MM.1S (cell line): ENCODE measurements at regions not wholly inside any gene's neighbourhood (a gene's known extent, or its start where the extent isn't known, plus 50 kb on each side); places are given as distances from the start of the nearest gene placed in this dataset.

Experiments used
- DNase-seq: peaks from one replicate; pipeline ENCODE4 v3.0.0-alpha.2; 2015
- H2AFZ ChIP-seq: fragments of 300-600 bp; sonication (generic); 2 replicates; pipeline ENCODE4 v1.6.0; 2016; ENCODE audit warnings: antibody characterized with exemption, low read length
- H3F3A ChIP-seq: fragments of 300-600 bp; sonication (generic); 2 replicates; pipeline ENCODE4 v1.6.1; 2016; ENCODE audit warnings: mild to moderate bottlenecking, antibody characterized with exemption, low read length, moderate library complexity, mixed read lengths; ENCODE audit not compliant: insufficient read depth
- H3K27ac ChIP-seq: fragments of 300-600 bp; sonication (generic); 2 replicates; pipeline ENCODE4 v1.5.1; 2016; ENCODE audit warnings: mild to moderate bottlenecking, low read length
- H3K27me3 ChIP-seq: fragments of 300-600 bp; sonication (generic); replicated peaks from 2 replicates; pipeline ENCODE4 v1.6.0; 2016; ENCODE audit warnings: low read length; ENCODE audit not compliant: insufficient read depth
- H3K36me3 ChIP-seq: fragments of 300-600 bp; sonication (generic); replicated peaks from 2 replicates; pipeline ENCODE4 v1.6.1; 2016; ENCODE audit warnings: mild to moderate bottlenecking, low read length, mixed read lengths; ENCODE audit not compliant: insufficient read depth
- H3K4me1 ChIP-seq: fragments of 300-600 bp; sonication (generic); 2 replicates; pipeline ENCODE4 v1.6.1; 2016; ENCODE audit warnings: low read length, mixed read lengths
- H3K4me2 ChIP-seq: fragments of 300-600 bp; sonication (generic); 2 replicates; pipeline ENCODE4 v1.6.0; 2016; ENCODE audit warnings: low read depth, low read length
- H3K4me3 ChIP-seq: fragments of 300-600 bp; sonication (generic); 2 replicates; pipeline ENCODE4 v1.5.1; 2016; ENCODE audit warnings: low read length, mixed read lengths
- H3K79me2 ChIP-seq: fragments of 300-600 bp; sonication (generic); 2 replicates; pipeline ENCODE4 v1.6.1; 2016; ENCODE audit warnings: mixed run types, low read length, mixed read lengths
- H3K9ac ChIP-seq: fragments of 300-600 bp; sonication (generic); 2 replicates; pipeline ENCODE4 v1.6.1; 2016; ENCODE audit warnings: low read length, mixed read lengths
- H3K9me2 ChIP-seq: fragments of 300-600 bp; sonication (generic); replicated peaks from 2 replicates; pipeline ENCODE4 v1.6.1; 2016; ENCODE audit warnings: mild to moderate bottlenecking, low read length, mixed read lengths; ENCODE audit not compliant: insufficient read depth
- H3K9me3 ChIP-seq: fragments of 300-600 bp; sonication (generic); replicated peaks from 2 replicates; pipeline ENCODE4 v1.6.1; 2016; ENCODE audit warnings: mild to moderate bottlenecking, low read length, mixed read lengths; ENCODE audit not compliant: insufficient read depth
- H4K20me1 ChIP-seq: fragments of 300-600 bp; sonication (generic); 2 replicates; pipeline ENCODE4 v1.6.1; 2016; ENCODE audit warnings: mild to moderate bottlenecking, low read length, moderate library complexity, mixed read lengths; ENCODE audit not compliant: insufficient read depth
- EZH2 ChIP-seq: fragments of 300-600 bp; sonication (generic); optimal IDR thresholded peaks from 2 replicates; pipeline ENCODE3; 2017; ENCODE audit warnings: low read depth, mild to moderate bottlenecking, antibody characterized with exemption, low read length, mixed read lengths
- EZH2phosphoT487 ChIP-seq: fragments of 300-600 bp; sonication (generic); IDR thresholded peaks from 2 replicates; pipeline ENCODE4 v1.6.1; 2018; ENCODE audit warnings: antibody characterized with exemption, low read length
- TF ChIP-seq, protein P1 (sequence below): fragments of 300-600 bp; sonication (generic); IDR thresholded peaks from 2 replicates; pipeline ENCODE4 v1.5.1; 2016; ENCODE audit warnings: antibody characterized with exemption, low read length, mixed read lengths

DNA sequence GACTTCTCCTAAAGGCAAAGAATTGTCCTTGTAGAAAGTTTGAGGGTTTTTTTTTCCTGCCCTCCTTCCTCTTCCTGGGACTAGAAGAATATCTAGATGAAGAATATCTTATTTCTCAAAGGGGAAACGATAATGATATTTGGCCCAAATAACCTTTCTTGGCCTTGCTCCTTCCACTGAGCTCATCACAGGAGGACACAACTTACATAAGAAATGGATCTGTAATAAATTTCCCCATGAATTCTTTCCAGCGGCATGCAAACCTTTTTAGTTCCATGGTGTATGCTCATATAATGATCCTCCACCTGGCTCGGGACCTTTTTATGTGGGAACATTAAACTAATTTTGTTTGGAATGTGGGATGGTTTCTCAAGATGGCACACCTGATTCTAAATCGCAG is 304.4 kb downstream of the DMRT2 start:
- Histone ChIP-seq H3F3A (no peaks in the 10 kb centered on the region), H3K9me3 (no peaks in the 10 kb centered on the region), H3K36me3 (no peaks in the 10 kb centered on the region), H3K9me2 (no peaks in the 10 kb centered on the region), H3K9ac (no peak overlapping the region), H3K4me2 (no peak overlapping the region), H3K27me3 (no peaks in the 10 kb centered on the region), H3K4me1 (no peaks in the 10 kb centered on the region), H3K79me2 (no peaks in the 10 kb centered on the region), H3K4me3 (no peak overlapping the region), H3K27ac (no peak overlapping the region), H2AFZ (no peak overlapping the region), H4K20me1 (no peaks in the 10 kb centered on the region)
- TF ChIP-seq EZH2 (no peak), EZH2phosphoT487 (no peak)
- TF ChIP-seq, protein P1, sequence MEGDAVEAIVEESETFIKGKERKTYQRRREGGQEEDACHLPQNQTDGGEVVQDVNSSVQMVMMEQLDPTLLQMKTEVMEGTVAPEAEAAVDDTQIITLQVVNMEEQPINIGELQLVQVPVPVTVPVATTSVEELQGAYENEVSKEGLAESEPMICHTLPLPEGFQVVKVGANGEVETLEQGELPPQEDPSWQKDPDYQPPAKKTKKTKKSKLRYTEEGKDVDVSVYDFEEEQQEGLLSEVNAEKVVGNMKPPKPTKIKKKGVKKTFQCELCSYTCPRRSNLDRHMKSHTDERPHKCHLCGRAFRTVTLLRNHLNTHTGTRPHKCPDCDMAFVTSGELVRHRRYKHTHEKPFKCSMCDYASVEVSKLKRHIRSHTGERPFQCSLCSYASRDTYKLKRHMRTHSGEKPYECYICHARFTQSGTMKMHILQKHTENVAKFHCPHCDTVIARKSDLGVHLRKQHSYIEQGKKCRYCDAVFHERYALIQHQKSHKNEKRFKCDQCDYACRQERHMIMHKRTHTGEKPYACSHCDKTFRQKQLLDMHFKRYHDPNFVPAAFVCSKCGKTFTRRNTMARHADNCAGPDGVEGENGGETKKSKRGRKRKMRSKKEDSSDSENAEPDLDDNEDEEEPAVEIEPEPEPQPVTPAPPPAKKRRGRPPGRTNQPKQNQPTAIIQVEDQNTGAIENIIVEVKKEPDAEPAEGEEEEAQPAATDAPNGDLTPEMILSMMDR: no peak
- no peak for DNase-seq

DNA sequence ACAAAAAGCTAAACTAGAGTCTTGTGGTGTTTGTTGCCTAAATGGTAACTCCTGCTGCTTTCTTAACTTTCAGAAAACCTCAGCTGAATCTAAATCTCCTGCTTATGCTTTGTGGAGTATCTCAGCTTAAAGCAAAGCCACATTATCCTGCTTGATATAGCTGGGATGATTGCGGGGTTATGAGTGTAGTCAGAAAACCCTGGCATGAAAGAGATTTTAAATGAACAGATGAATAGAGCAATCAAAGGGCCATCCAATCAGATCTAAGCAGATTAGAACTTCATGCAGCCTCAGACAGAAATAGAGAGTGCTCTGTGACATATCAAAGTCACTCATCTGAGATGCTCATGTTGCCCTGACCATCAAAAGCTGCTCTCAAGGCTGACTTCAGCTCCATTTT is 305.5 kb downstream of the DMRT2 start:
- no peak overlapping the region for H2AFZ ChIP-seq
- no peaks in the 10 kb centered on the region for H4K20me1 ChIP-seq
- no peak overlapping the region for H3K4me2 ChIP-seq
- H3K4me3 ChIP-seq: no peak overlapping the region
- no peaks in the 10 kb centered on the region for H3K36me3 ChIP-seq
- H3K9ac ChIP-seq: no peak overlapping the region
- no peaks in the 10 kb centered on the region for H3F3A ChIP-seq
- no peak for DNase-seq
- no peaks in the 10 kb centered on the region for H3K9me3 ChIP-seq
- H3K79me2 ChIP-seq: no peaks in the 10 kb centered on the region
- no peak overlapping the region for H3K27ac ChIP-seq
- no peak for TF ChIP-seq EZH2
- no peak for TF ChIP-seq EZH2phosphoT487
- TF ChIP-seq, protein P1: no peak
- no peaks in the 10 kb centered on the region for H3K27me3 ChIP-seq
- H3K9me2 ChIP-seq: no peaks in the 10 kb centered on the region
- no peaks in the 10 kb centered on the region for H3K4me1 ChIP-seq

DNA sequence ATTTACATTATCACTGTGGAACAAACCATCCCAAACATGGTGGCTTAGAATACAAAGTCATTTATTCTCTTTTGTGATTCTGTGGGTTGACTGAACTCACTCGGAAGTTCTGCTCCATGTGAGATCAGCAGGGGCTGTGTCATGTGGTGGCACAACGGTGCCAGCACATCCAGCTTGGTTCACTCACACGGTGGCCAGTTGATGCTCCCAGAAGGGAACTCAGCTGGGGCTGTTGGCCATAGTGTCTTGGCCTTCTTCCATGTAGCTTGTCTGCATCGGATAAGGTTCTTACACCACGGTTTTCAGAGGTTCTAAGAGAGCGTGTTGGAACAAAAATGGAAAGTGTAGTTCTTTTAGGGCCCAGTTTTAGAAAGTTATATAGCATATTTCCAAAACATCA is 312.7 kb downstream of the DMRT2 start:
- H3K27me3 ChIP-seq: no peaks in the 10 kb centered on the region
- H3K4me1 ChIP-seq: 0 out of 2 replicates have a peak, but pooled peaks cover 5% of the 10 kb centered on the region

More for the DNA sequence above, 312.7 kb downstream of the DMRT2 start:
- DNase-seq: no peak
- H3K9me3 ChIP-seq: no peaks in the 10 kb centered on the region
- no peaks in the 10 kb centered on the region for H4K20me1 ChIP-seq
- TF ChIP-seq, protein P1: no peak
- TF ChIP-seq EZH2 (no peak), EZH2phosphoT487 (no peak)
- no peak overlapping the region for H3K9ac ChIP-seq
- H3K27ac ChIP-seq: no peak overlapping the region
- no peaks in the 10 kb centered on the region for H3K9me2 ChIP-seq
- H3K36me3 ChIP-seq: no peaks in the 10 kb centered on the region
- no peak overlapping the region for H3K4me2 ChIP-seq
- H3K79me2 ChIP-seq: no peaks in the 10 kb centered on the region
- H3F3A ChIP-seq: no peaks in the 10 kb centered on the region
- no peak overlapping the region for H2AFZ ChIP-seq
- H3K4me3 ChIP-seq: no peak overlapping the region
